MCF 10A (cell line): ENCODE measurements at regions not wholly inside any gene's neighbourhood (a gene's known extent, or its start where the extent isn't known, plus 50 kb on each side); places are given as distances from the start of the nearest gene placed in this dataset.
A peak's percentile ranks its signal among the peaks of the same experiment; 100 is the strongest.
"Not testable (repeated sequence)": the region's sequence is repeated elsewhere in the genome, so short reads cannot be mapped to it uniquely, and the experiment has no call there.

Source experiments
- BruUV-seq: library from RNA; stranded (reverse); fragments of 400-500 nt; replicated peaks from 2 replicates; lab custom pipeline; 2021; lab: Mats Ljungman, UMichigan
- CTCF ChIA-PET: fragments of 300-600 bp; sonication (Branson Sonifier 250); formaldehyde crosslinking; extraction: SDS; loops from one replicate; lab custom pipeline; 2021; ENCODE audit warnings: antibody characterized with exemption, inconsistent platforms; lab: Yijun Ruan, JAX
- POLR2A ChIA-PET: fragments of 300-600, 350-650 bp; sonication (Branson Sonifier 250); formaldehyde crosslinking; extraction: SDS; loops from one replicate; lab custom pipeline; 2020; ENCODE audit warnings: antibody characterized with exemption, inconsistent platforms; lab: Yijun Ruan, JAX
- DNase-seq: peaks from one replicate; pipeline ENCODE4 v3.0.0-alpha.2; 2018; ENCODE audit not compliant: unreplicated experiment
- H3K27ac Mint-ChIP-seq: one replicate; pipeline ENCODE4 v1.8.0; 2022; ENCODE audit warnings: mild to moderate bottlenecking, low read depth, mixed read lengths; ENCODE audit not compliant: unreplicated experiment
- H3K27me3 Mint-ChIP-seq: one replicate; pipeline ENCODE4 v1.8.0; 2022; ENCODE audit warnings: mixed read lengths; ENCODE audit not compliant: insufficient read depth, unreplicated experiment
- H3K36me3 Mint-ChIP-seq: one replicate; pipeline ENCODE4 v1.8.0; 2022; ENCODE audit warnings: mild to moderate bottlenecking, moderate library complexity, mixed read lengths; ENCODE audit not compliant: insufficient read depth, unreplicated experiment
- H3K4me1 Mint-ChIP-seq: one replicate; pipeline ENCODE4 v1.8.0; 2022; ENCODE audit warnings: mixed read lengths; ENCODE audit not compliant: insufficient read depth, unreplicated experiment
- H3K4me3 Mint-ChIP-seq: one replicate; pipeline ENCODE4 v1.8.0; 2022; ENCODE audit warnings: mild to moderate bottlenecking, moderate library complexity, mixed read lengths; ENCODE audit not compliant: unreplicated experiment
- H3K9me3 Mint-ChIP-seq: one replicate; pipeline ENCODE4 v1.8.0; 2022; ENCODE audit warnings: mixed read lengths; ENCODE audit not compliant: unreplicated experiment
- CTCF ChIP-seq: fragments of 200-600 bp; IDR thresholded peaks from one replicate; pipeline ENCODE4 v1.8.0; 2022; ENCODE audit warnings: antibody characterized with exemption, mild to moderate bottlenecking; ENCODE audit not compliant: unreplicated experiment
- intact Hi-C: fragments of 100-400 bp; cut with micrococcal nuclease; formaldehyde crosslinking; loops from 2 replicates; pipeline ENCODE4 v1.14.1; 2022

GRCh38 chr6:28686446-28687027 lies 160.9 kb downstream of the GPX5 start:
- not testable (repeated sequence) for H3K27me3 Mint-ChIP-seq, H3K27ac Mint-ChIP-seq, BruUV-seq, H3K36me3 Mint-ChIP-seq, H3K9me3 Mint-ChIP-seq
- Mint-ChIP-seq H3K4me3 (peak overlapping the region; percentile 16), H3K4me1 (peaks cover 19% of the 10 kb centered on the region)
- POLR2A ChIA-PET: interaction anchor here (0.6 to 1.0 kb wide), 3 partner anchors 134 to 210 kb away, joined by 3 to 4 read pairs (median 3); no protein-coding TSS in a partner anchor
- CTCF ChIA-PET: interaction anchor here (0.6 to 1.2 kb wide), 7 partner anchors 19 to 903 kb away, joined by 3 to 4 read pairs (median 3); no protein-coding TSS in a partner anchor
- intact Hi-C loops: loop anchor here (1.0 to 10.0 kb wide), 6 partner anchors 124 to 903 kb away; partner anchors contain the start of gene ZKSCAN8
- DNase-seq: peak; percentile 87
- TF ChIP-seq CTCF: peak; percentile 77

- not testable (repeated sequence) for BruUV-seq, H3K27me3 Mint-ChIP-seq, H3K9me3 Mint-ChIP-seq, DNase-seq, H3K4me3 Mint-ChIP-seq, H3K27ac Mint-ChIP-seq, H3K36me3 Mint-ChIP-seq
- CTCF ChIA-PET: interaction anchor here (0.6 to 1.6 kb wide), 11 partner anchors 18 to 902 kb away, joined by 3 to 6 read pairs (median 3); no protein-coding TSS in a partner anchor
- peaks cover 19% of the 10 kb centered on the region for H3K4me1 Mint-ChIP-seq
- POLR2A ChIA-PET: interaction anchor here (0.6 to 1.0 kb wide), 2 partner anchors 199 to 209 kb away, joined by 3 read pairs; no protein-coding TSS in a partner anchor
- intact Hi-C loops: loop anchor here (10.0 kb wide), 1 partner anchor 543 kb away; the partner anchor contains the start of gene ZKSCAN8
Observed at GRCh38 chr6:28687309-28687981, 161.8 kb downstream of the GPX5 start.

- BruUV-seq, POLR2A ChIA-PET, DNase-seq, intact Hi-C loops, H3K27me3 Mint-ChIP-seq, H3K27ac Mint-ChIP-seq, CTCF ChIA-PET, H3K4me1 Mint-ChIP-seq, H3K9me3 Mint-ChIP-seq, H3K36me3 Mint-ChIP-seq, H3K4me3 Mint-ChIP-seq: not testable (repeated sequence)
Observed at GRCh38 chr6:28691991-28692390, 166.3 kb downstream of the GPX5 start.

- DNase-seq: no peak
- no peaks in the 10 kb centered on the region for H3K36me3 Mint-ChIP-seq
- ChIA-PET CTCF (no interaction called here), POLR2A (interaction anchor here (0.6 kb wide), 1 partner anchor 163 kb away, joined by 3 read pairs; no protein-coding TSS in a partner anchor)
- no peaks in the 10 kb centered on the region for H3K9me3 Mint-ChIP-seq
- no peaks in the 10 kb centered on the region for H3K27me3 Mint-ChIP-seq
- H3K4me3 Mint-ChIP-seq: no peak overlapping the region
- no peak overlapping the region for H3K27ac Mint-ChIP-seq
- no peaks in the 10 kb centered on the region for H3K4me1 Mint-ChIP-seq
- no peak for TF ChIP-seq CTCF
- BruUV-seq: no TSS peak
- intact Hi-C loops: no loop called here
Observed at GRCh38 chr6:28693033-28693750, 167.5 kb downstream of the GPX5 start.
